H1 (cell line): ENCODE measurements at regions not wholly inside any gene's neighbourhood (a gene's known extent, or its start where the extent isn't known, plus 50 kb on each side); places are given as distances from the start of the nearest gene placed in this dataset.

Experiments used
- CTCF ChIA-PET: fragments of 300-600 bp; sonication (Branson Sonifier 250); formaldehyde crosslinking; loops from one replicate; lab custom pipeline; 2021; ENCODE audit not compliant: partially characterized antibody; lab: Charles Lee
- POLR2A ChIA-PET: fragments of 300-600 bp; sonication (Branson Sonifier 250); formaldehyde crosslinking; loops from one replicate; lab custom pipeline; 2021; ENCODE audit warnings: inconsistent platforms; ENCODE audit not compliant: partially characterized antibody; lab: Charles Lee
- DNase-seq, 2 experiments: peaks; one replicate each; pipeline versions ENCODE4 v3.0.0 to v3.0.0-alpha.2; 2010 to 2022; ENCODE audit warnings: low spot score in 2 of 2, low read depth in 1 of 2, mixed read lengths in 1 of 2
- FAIRE-seq: peaks from 2 replicates; lab custom pipeline; 2011; peaks lifted over from hg19 to GRCh38; lab: Jason Lieb, UNC
- H2AFZ ChIP-seq: 2 replicates; pipeline ENCODE4 v1.8.1; 2012; ENCODE audit warnings: low read length, inconsistent platforms
- H2AK5ac ChIP-seq: 2 replicates; pipeline ENCODE4 v1.6.1; 2013; ENCODE audit warnings: low read depth, low read length
- H2BK120ac ChIP-seq: replicated peaks from 2 replicates; pipeline ENCODE3; 2013; ENCODE audit warnings: low read depth, low read length, inconsistent platforms
- H2BK12ac ChIP-seq: 2 replicates; pipeline ENCODE4 v1.6.1; 2013; ENCODE audit warnings: low read depth, low read length
- H2BK15ac ChIP-seq: 2 replicates; pipeline ENCODE4 v1.6.1; 2013; ENCODE audit warnings: low read length
- H2BK20ac ChIP-seq: 2 replicates; pipeline ENCODE4 v1.6.1; 2013; ENCODE audit warnings: low read length
- H2BK5ac ChIP-seq: 2 replicates; pipeline ENCODE4 v1.6.1; 2013; ENCODE audit warnings: low read depth, low read length
- H3K14ac ChIP-seq: 2 replicates; pipeline ENCODE4 v1.6.1; 2013; ENCODE audit warnings: inconsistent platforms; ENCODE audit not compliant: insufficient read length
- H3K18ac ChIP-seq: 2 replicates; pipeline ENCODE4 v1.6.1; 2013; ENCODE audit warnings: low read length; ENCODE audit errors: extremely low read depth
- H3K23ac ChIP-seq: 2 replicates; pipeline ENCODE4 v1.6.1; 2013; ENCODE audit warnings: inconsistent platforms; ENCODE audit not compliant: insufficient read length
- H3K23me2 ChIP-seq: 2 replicates; pipeline ENCODE4 v1.6.1; 2013; ENCODE audit warnings: low read depth, low read length
- H3K27ac ChIP-seq: 2 replicates; pipeline ENCODE4 v1.6.1; 2011; ENCODE audit warnings: low read depth, low read length, inconsistent platforms
- H3K27me3 ChIP-seq, 4 experiments: replicated peaks in 1 of 4; 1 replicate in 1 of 4; 2 replicates in 3 of 4; pipeline versions ENCODE4 v1.6.1 to v1.8.1; 2011 to 2013; ENCODE audit warnings: low read length in 3 of 4, mild to moderate bottlenecking in 3 of 4, inconsistent platforms in 2 of 4, mixed read lengths in 2 of 4, moderate library complexity in 1 of 4; ENCODE audit not compliant: control insufficient read depth in 3 of 4, insufficient read depth in 3 of 4; ENCODE audit errors: extremely low read depth in 1 of 4
- H3K36me3 ChIP-seq, 4 experiments: 2 replicates each; pipeline versions ENCODE4 v1.6.1 to v1.8.1; 2011 to 2013; ENCODE audit warnings: mild to moderate bottlenecking in 4 of 4, low read length in 3 of 4, moderate library complexity in 2 of 4, control low read depth in 1 of 4, inconsistent platforms in 1 of 4; ENCODE audit not compliant: insufficient read depth in 4 of 4, control insufficient read depth in 2 of 4
- H3K4ac ChIP-seq: replicated peaks from 2 replicates; pipeline ENCODE3; 2013; ENCODE audit warnings: low read length, low read depth, mixed read lengths, inconsistent platforms; ENCODE audit not compliant: insufficient read length
- H3K4me1 ChIP-seq, 4 experiments: replicated peaks in 1 of 4; 1 replicate in 1 of 4; 2 replicates in 3 of 4; pipeline versions ENCODE4 v1.6.1 to v1.8.1; 2011 to 2013; ENCODE audit warnings: low read length in 3 of 4, inconsistent platforms in 2 of 4, mixed read lengths in 1 of 4; ENCODE audit not compliant: insufficient read depth in 4 of 4, control insufficient read depth in 3 of 4
- H3K4me2 ChIP-seq, 2 experiments: 2 replicates each; pipeline versions ENCODE4 v1.6.1 to v1.8.1; 2011 to 2013; ENCODE audit warnings: low read depth in 2 of 2, low read length in 2 of 2, control low read depth in 1 of 2, inconsistent platforms in 1 of 2, mild to moderate bottlenecking in 1 of 2; ENCODE audit not compliant: insufficient read depth in 1 of 2
- H3K4me3 ChIP-seq, 4 experiments: fragments of 200-600, 300-600 bp in 1 of 4; sonication (generic), shearing (Covaris generic), sonication (Bioruptor Twin) in 1 of 4; 2 replicates each; pipeline versions ENCODE4 v1.5.1 to v1.8.1; 2011 to 2016; ENCODE audit warnings: low read length in 4 of 4, low read depth in 3 of 4, control low read depth in 2 of 4, inconsistent platforms in 2 of 4, mild to moderate bottlenecking in 2 of 4, mixed read lengths in 1 of 4, moderate library complexity in 1 of 4; ENCODE audit not compliant: insufficient read depth in 2 of 4; ENCODE audit errors: extremely low read depth in 1 of 4
- H3K56ac ChIP-seq: replicated peaks from 2 replicates; pipeline ENCODE3; 2013; ENCODE audit warnings: low read depth, mild to moderate bottlenecking, mixed read lengths, low read length, inconsistent platforms; ENCODE audit not compliant: insufficient read length
- H3K79me1 ChIP-seq: 2 replicates; pipeline ENCODE4 v1.6.1; 2013; ENCODE audit warnings: low read depth, low read length, control low read depth
- H3K79me2 ChIP-seq, 2 experiments: 2 replicates each; pipeline versions ENCODE4 v1.6.1 to v1.8.1; 2012 to 2013; ENCODE audit warnings: low read length in 2 of 2, mild to moderate bottlenecking in 2 of 2, inconsistent platforms in 1 of 2; ENCODE audit not compliant: insufficient read depth in 2 of 2, control insufficient read depth in 1 of 2
- H3K9ac ChIP-seq, 4 experiments: replicated peaks in 1 of 4; 1 replicate in 1 of 4; 2 replicates in 3 of 4; pipeline versions ENCODE4 v1.6.1 to v1.8.1; 2011 to 2013; ENCODE audit warnings: low read depth in 3 of 4, low read length in 3 of 4, control low read depth in 2 of 4, mild to moderate bottlenecking in 2 of 4, moderate library complexity in 2 of 4, inconsistent platforms in 1 of 4; ENCODE audit errors: extremely low read depth in 1 of 4
- H3K9me3 ChIP-seq, 2 experiments: 2 replicates each; pipeline versions ENCODE4 v1.6.1 to v1.8.1; 2012 to 2013; ENCODE audit warnings: mild to moderate bottlenecking in 2 of 2, moderate library complexity in 2 of 2, control low read depth in 1 of 2, inconsistent platforms in 1 of 2, low read depth in 1 of 2, low read length in 1 of 2, mixed read lengths in 1 of 2; ENCODE audit not compliant: insufficient read depth in 2 of 2
- H4K20me1 ChIP-seq, 2 experiments: replicated peaks in 1 of 2; 2 replicates each; pipeline versions ENCODE3 to v1.8.1; 2011 to 2013; ENCODE audit warnings: inconsistent platforms in 2 of 2, low read length in 2 of 2, mild to moderate bottlenecking in 1 of 2; ENCODE audit not compliant: insufficient read depth in 2 of 2, control insufficient read depth in 1 of 2
- H4K5ac ChIP-seq: 2 replicates; pipeline ENCODE4 v1.6.1; 2013; ENCODE audit warnings: low read length, low read depth, mixed read lengths, inconsistent platforms; ENCODE audit not compliant: insufficient read length
- H4K8ac ChIP-seq: 2 replicates; pipeline ENCODE4 v1.8.0; 2013; ENCODE audit warnings: mild to moderate bottlenecking, moderate library complexity, low read length, inconsistent platforms; ENCODE audit not compliant: insufficient read depth; ENCODE audit errors: extremely low read depth
- H4K91ac ChIP-seq: replicated peaks from 2 replicates; pipeline ENCODE3; 2013; ENCODE audit warnings: low read length, mixed read lengths, inconsistent platforms; ENCODE audit not compliant: insufficient read length
- RBBP5 ChIP-seq: IDR thresholded peaks from 2 replicates; pipeline ENCODE4 v1.7.1; 2012; ENCODE audit warnings: low read depth, mild to moderate bottlenecking, inconsistent platforms, low read length, moderate library complexity, borderline replicate concordance
- TCF12 ChIP-seq: IDR thresholded peaks from 2 replicates; pipeline ENCODE4 v1.6.1; 2011; ENCODE audit warnings: low read depth, mild to moderate bottlenecking, low read length
- WGBS, 2 experiments: shearing (Covaris generic) in 1 of 2; methylation state at CpG; one replicate each; pipeline versions ENCODE4 v1.1.6 to v1.1.7; 2013 to 2015; ENCODE audit warnings: low lambda C conversion rate in 2 of 2, mixed read lengths in 2 of 2, inconsistent platforms in 1 of 2, low coverage in 1 of 2, missing lambda C conversion rate in 1 of 2; ENCODE audit not compliant: insufficient replicate concordance in 2 of 2, insufficient coverage in 1 of 2, insufficient read length in 1 of 2; ENCODE audit errors: extremely low coverage in 1 of 2, missing lambda C conversion rate in 1 of 2; 5-methylcytosine and 5-hydroxymethylcytosine counted together

- H3K23me2 ChIP-seq, result peaks cover 2% of the 10 kb centered on the region; the same call in 1 of the 2 replicates
- no peak for TF ChIP-seq TCF12
- TF ChIP-seq RBBP5, result no peak
- ChIA-PET POLR2A (no interaction called here), CTCF (interaction anchor here (1.1 to 2.2 kb wide), 2 partner anchors 15 to 270 kb away, joined by 3 to 6 read pairs; no protein-coding TSS in a partner anchor)
- H3K36me3 ChIP-seq, result no peaks in the 10 kb centered on the region
- H3K4ac ChIP-seq, result no peak overlapping the region
- no peak overlapping the region for H3K27ac ChIP-seq
- H2BK20ac ChIP-seq, result no peak overlapping the region
- H4K20me1 ChIP-seq, result no peaks in the 10 kb centered on the region
- no peaks in the 10 kb centered on the region for H3K79me2 ChIP-seq
- no peaks in the 10 kb centered on the region for H3K27me3 ChIP-seq
- no peak overlapping the region for H2BK15ac ChIP-seq
- H3K9ac ChIP-seq, result no peak overlapping the region
- H4K5ac ChIP-seq, result no peak overlapping the region
- H2BK5ac ChIP-seq, result no peak overlapping the region
- H2AFZ ChIP-seq, result no peak overlapping the region
- H3K4me3 ChIP-seq, result no peak overlapping the region
- H3K56ac ChIP-seq, result no peak overlapping the region
- H4K8ac ChIP-seq, result no peak overlapping the region
- H3K9me3 ChIP-seq, result no peaks in the 10 kb centered on the region
- H3K79me1 ChIP-seq, result no peaks in the 10 kb centered on the region
- H2BK12ac ChIP-seq, result no peak overlapping the region
- 41% methylated on average over 2 of the region's 2 CpGs; no CpG with 5 or more reads in 1 of the 2 experiments for WGBS, 2 experiments
- H2BK120ac ChIP-seq, result no peak overlapping the region
- H3K18ac ChIP-seq, result no peak overlapping the region
- no peak overlapping the region for H3K23ac ChIP-seq
- H2AK5ac ChIP-seq, result no peak overlapping the region
- DNase-seq (no peak), FAIRE-seq (no peak)
- H3K14ac ChIP-seq, result no peak overlapping the region
- no peak overlapping the region for H3K4me2 ChIP-seq
- no peaks in the 10 kb centered on the region for H3K4me1 ChIP-seq
- no peak overlapping the region for H4K91ac ChIP-seq
Measured at GRCh38 chr11:130592056-130592455, 143.6 kb downstream of the ADAMTS15 start.
